Upper lobe of right lung (tissue), 1 donor: ENCODE measurements at regions not wholly inside any gene's neighbourhood (a gene's known extent, or its start where the extent isn't known, plus 50 kb on each side); places are given as distances from the start of the nearest gene placed in this dataset.

Source experiments
- ATAC-seq: fragments of 200-7000 bp; cut with Tn5 transposase; one replicate; pipeline ENCODE4 v1.9.1; 2020; ENCODE audit warnings: mild to moderate bottlenecking, moderate library complexity
- DNase-seq: peaks from one replicate; pipeline ENCODE4 v3.0.0-alpha.2; 2020
- H3K27ac ChIP-seq: fragments of 200-600 bp; one replicate; pipeline ENCODE4 v1.8.0; 2022
- H3K27me3 ChIP-seq: fragments of 200-600 bp; one replicate; pipeline ENCODE4 v1.8.0; 2022; ENCODE audit warnings: mild to moderate bottlenecking
- H3K36me3 ChIP-seq: fragments of 200-600 bp; one replicate; pipeline ENCODE4 v1.8.0; 2022
- H3K4me1 ChIP-seq: fragments of 200-600 bp; one replicate; pipeline ENCODE4 v1.8.0; 2022
- H3K4me3 ChIP-seq: fragments of 200-600 bp; one replicate; pipeline ENCODE4 v1.8.0; 2022; ENCODE audit warnings: mild to moderate bottlenecking
- H3K9me3 ChIP-seq: fragments of 200-600 bp; one replicate; pipeline ENCODE4 v1.8.0; 2022
- intact Hi-C: fragments of 100-400 bp; cut with DNase I; formaldehyde crosslinking; loops from one replicate; pipeline ENCODE4 v1.11.0; 2022
- TF ChIP-seq, protein P1 (sequence below): fragments of 200-600 bp; IDR thresholded peaks from one replicate; pipeline ENCODE4 v1.8.0; 2022; ENCODE audit warnings: antibody characterized with exemption
- donor health status: DM: no; HTN: yes; CAD: no; lungs with severe emphysema.

DNA sequence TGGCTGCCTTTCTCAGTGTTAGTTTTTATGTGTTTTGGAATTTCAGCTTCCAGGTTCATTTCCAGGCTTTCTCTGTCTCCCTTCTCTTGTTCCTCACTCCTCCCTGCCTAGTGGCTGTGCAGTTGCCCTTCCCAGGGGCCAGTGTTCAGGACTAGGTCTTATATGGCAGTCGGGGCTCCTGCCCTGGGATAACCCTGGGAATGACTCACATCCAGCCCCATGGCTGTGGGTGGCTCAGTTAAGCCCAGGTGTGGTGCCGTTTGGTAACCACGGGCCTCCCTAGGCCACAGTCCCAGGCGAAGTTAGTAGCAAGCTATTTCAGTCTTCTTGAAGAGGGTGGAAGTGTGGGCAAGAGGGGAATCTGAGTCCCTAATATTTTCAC is 57.4 kb upstream of the DDR1 start:
- intact Hi-C loops, result loop anchor here (5.0 kb wide), 1 partner anchor 260 kb away; no protein-coding TSS in a partner anchor
- TF ChIP-seq, protein P1, sequence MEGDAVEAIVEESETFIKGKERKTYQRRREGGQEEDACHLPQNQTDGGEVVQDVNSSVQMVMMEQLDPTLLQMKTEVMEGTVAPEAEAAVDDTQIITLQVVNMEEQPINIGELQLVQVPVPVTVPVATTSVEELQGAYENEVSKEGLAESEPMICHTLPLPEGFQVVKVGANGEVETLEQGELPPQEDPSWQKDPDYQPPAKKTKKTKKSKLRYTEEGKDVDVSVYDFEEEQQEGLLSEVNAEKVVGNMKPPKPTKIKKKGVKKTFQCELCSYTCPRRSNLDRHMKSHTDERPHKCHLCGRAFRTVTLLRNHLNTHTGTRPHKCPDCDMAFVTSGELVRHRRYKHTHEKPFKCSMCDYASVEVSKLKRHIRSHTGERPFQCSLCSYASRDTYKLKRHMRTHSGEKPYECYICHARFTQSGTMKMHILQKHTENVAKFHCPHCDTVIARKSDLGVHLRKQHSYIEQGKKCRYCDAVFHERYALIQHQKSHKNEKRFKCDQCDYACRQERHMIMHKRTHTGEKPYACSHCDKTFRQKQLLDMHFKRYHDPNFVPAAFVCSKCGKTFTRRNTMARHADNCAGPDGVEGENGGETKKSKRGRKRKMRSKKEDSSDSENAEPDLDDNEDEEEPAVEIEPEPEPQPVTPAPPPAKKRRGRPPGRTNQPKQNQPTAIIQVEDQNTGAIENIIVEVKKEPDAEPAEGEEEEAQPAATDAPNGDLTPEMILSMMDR, result no peak
- H3K4me1 ChIP-seq, result peaks cover 15% of the 10 kb centered on the region
- no peak overlapping the region for H3K4me3 ChIP-seq
- H3K27me3 ChIP-seq, result no peaks in the 10 kb centered on the region
- no peaks in the 10 kb centered on the region for H3K36me3 ChIP-seq
- DNase-seq, result no peak
- no peaks in the 10 kb centered on the region for H3K9me3 ChIP-seq
- ATAC-seq, result peak; percentile 5
- no peak overlapping the region for H3K27ac ChIP-seq

DNA sequence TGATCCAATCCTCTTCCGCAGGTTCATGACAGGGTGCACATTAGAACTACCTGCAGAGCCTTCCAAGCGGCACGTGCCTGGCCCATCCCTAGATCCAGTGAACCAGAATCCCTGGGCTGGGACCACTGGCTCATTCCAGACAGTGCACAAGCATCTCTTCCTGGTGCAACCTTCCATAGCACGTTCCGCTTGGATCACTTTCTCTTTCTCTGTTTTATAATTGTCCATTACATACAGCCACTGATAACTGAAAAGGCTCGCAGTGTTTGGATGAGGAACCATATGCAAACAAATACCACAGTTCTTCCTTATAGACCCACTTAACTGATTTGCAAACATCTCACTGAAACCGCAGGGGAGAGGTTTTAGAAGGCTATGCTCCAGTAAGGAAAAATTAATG is 59.6 kb upstream of the DDR1 start:
- TF ChIP-seq, protein P1, result no peak
- intact Hi-C loops, result loop anchor here (5.0 kb wide), 1 partner anchor 263 kb away; no protein-coding TSS in a partner anchor
- peaks cover 20% of the 10 kb centered on the region for H3K4me1 ChIP-seq
- no peak overlapping the region for H3K4me3 ChIP-seq
- ATAC-seq, result no peak
- no peak for DNase-seq
- no peaks in the 10 kb centered on the region for H3K9me3 ChIP-seq
- no peak overlapping the region for H3K27ac ChIP-seq
- H3K36me3 ChIP-seq, result no peaks in the 10 kb centered on the region
- no peaks in the 10 kb centered on the region for H3K27me3 ChIP-seq

DNA sequence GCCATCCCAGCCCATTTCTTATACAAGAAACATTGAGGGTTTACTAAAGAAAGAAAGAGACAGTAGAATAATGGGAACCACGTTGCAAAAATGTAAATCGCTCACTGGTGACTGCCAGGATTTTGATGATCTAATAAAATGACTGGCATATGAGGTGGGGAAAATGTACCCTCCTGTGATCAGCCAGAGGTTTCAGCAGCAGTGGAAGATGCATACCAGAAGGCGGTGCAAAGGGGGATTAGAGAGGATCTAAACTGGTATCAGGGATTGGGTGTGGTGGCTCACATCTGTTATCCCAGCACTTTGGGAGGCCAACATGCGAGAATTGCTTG is 60.8 kb upstream of the DDR1 start:
- no peak overlapping the region for H3K27ac ChIP-seq
- DNase-seq (no peak), ATAC-seq (no peak)
- intact Hi-C loops, result no loop called here
- H3K4me1 ChIP-seq, result peaks cover 16% of the 10 kb centered on the region
- TF ChIP-seq, protein P1, result no peak
- no peak overlapping the region for H3K4me3 ChIP-seq
- no peaks in the 10 kb centered on the region for H3K9me3 ChIP-seq
- no peaks in the 10 kb centered on the region for H3K27me3 ChIP-seq
- no peaks in the 10 kb centered on the region for H3K36me3 ChIP-seq

DNA sequence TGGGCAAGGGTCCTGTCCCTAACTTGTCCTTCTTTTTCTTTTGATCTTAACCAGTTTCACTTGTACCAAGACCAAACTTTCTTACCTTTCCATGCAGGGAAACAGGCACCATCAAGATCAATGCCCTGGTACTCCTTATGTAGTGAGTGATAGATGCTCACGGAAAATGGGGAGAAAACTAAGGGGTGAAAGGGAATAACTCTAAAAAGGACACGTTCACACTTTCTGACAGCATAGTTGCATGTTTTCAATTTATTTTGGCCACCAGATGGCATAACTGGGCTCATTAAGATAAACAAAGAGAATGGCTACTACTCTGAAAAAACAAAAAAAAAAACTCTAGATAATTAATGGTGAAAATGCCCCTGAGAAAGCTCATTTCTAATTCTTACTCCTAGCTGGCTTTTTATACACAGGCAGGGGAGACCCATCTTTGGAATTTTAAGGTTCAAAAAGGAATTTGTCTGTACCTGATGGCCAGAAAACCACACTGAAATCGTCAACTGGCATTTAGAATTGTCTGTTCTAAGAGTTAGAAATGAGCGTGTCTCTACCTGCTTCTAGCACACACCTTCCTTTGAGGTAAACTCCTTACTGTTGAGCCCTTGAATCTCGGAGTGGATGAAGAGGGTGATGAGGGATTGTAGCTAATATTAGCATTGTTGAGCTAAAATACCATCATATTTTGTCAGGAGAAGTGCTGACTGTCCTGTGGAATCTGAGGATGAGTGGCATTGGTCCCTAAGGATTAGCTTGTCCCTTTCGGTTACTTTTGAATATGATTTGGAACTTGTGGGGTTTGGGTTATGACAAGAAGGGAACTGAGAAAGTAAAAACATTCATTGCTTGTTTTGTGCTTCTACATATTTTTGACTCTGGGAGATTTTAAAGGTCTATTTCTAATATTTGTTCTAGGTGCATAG is 62.2 kb upstream of the DDR1 start:
- Histone ChIP-seq H3K27ac (no peak overlapping the region), H3K9me3 (no peaks in the 10 kb centered on the region)
- ATAC-seq, result peak; percentile 39

DNA sequence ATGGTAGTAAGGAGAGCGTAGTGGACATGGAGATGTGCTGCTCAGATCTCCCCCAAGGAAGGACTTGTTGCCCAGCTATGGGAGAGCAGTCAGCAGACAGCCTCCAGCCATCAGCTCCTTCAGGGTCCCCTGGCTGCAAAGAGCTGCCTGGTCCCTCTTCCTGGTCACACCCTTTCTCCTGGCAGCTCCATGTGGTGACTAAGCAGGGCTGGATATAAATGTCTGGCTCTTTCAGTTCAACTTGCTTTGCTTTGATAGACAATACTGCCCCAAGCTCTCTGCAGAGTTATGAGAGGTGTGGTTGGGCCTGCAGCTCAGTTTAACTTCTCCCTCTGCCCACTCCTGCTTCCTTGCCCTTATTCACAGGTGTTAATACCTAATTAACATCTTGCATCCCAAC is 64.1 kb upstream of the DDR1 start:
- Histone ChIP-seq H3K27ac (no peak overlapping the region), H3K36me3 (no peaks in the 10 kb centered on the region), H3K27me3 (no peaks in the 10 kb centered on the region), H3K9me3 (no peaks in the 10 kb centered on the region), H3K4me1 (peaks cover 10% of the 10 kb centered on the region), H3K4me3 (no peak overlapping the region)
- intact Hi-C loops, result no loop called here
- TF ChIP-seq, protein P1, result no peak
- ATAC-seq (peak; percentile 56), DNase-seq (no peak)

More for the DNA sequence above, 62.2 kb upstream of the DDR1 start:
- H3K4me3 ChIP-seq, result no peak overlapping the region
- H3K36me3 ChIP-seq, result no peaks in the 10 kb centered on the region
- DNase-seq, result no peak
- peaks cover 10% of the 10 kb centered on the region for H3K4me1 ChIP-seq
- intact Hi-C loops, result no loop called here
- TF ChIP-seq, protein P1, result peak; percentile 52
- no peaks in the 10 kb centered on the region for H3K27me3 ChIP-seq
